Epithelial cell of esophagus (primary cell): ENCODE measurements at regions not wholly inside any gene's neighbourhood (a gene's known extent, or its start where the extent isn't known, plus 50 kb on each side); places are given as distances from the start of the nearest gene placed in this dataset.

Experiments used
- DNase-seq: peaks from one replicate; pipeline ENCODE4 v3.0.0; 2010; ENCODE audit warnings: low read depth
- H3K4me3 ChIP-seq: 2 replicates; pipeline ENCODE4 v1.5.1; 2011; ENCODE audit warnings: mild to moderate bottlenecking, low read length, control low read depth
- TF ChIP-seq, protein P1 (sequence below): IDR thresholded peaks from 2 replicates; pipeline ENCODE4 v1.5.1; 2011; ENCODE audit warnings: low read depth, mild to moderate bottlenecking, low read length, control low read depth, inconsistent platforms; ENCODE audit not compliant: insufficient read depth; ENCODE audit errors: missing control alignments

- no peak overlapping the region for H3K4me3 ChIP-seq
- no peak for DNase-seq
- TF ChIP-seq, protein P1, sequence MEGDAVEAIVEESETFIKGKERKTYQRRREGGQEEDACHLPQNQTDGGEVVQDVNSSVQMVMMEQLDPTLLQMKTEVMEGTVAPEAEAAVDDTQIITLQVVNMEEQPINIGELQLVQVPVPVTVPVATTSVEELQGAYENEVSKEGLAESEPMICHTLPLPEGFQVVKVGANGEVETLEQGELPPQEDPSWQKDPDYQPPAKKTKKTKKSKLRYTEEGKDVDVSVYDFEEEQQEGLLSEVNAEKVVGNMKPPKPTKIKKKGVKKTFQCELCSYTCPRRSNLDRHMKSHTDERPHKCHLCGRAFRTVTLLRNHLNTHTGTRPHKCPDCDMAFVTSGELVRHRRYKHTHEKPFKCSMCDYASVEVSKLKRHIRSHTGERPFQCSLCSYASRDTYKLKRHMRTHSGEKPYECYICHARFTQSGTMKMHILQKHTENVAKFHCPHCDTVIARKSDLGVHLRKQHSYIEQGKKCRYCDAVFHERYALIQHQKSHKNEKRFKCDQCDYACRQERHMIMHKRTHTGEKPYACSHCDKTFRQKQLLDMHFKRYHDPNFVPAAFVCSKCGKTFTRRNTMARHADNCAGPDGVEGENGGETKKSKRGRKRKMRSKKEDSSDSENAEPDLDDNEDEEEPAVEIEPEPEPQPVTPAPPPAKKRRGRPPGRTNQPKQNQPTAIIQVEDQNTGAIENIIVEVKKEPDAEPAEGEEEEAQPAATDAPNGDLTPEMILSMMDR = no peak
Observed at GRCh38 chr11:115676768-115677167, 172.6 kb upstream of the CADM1 start.

DNA sequence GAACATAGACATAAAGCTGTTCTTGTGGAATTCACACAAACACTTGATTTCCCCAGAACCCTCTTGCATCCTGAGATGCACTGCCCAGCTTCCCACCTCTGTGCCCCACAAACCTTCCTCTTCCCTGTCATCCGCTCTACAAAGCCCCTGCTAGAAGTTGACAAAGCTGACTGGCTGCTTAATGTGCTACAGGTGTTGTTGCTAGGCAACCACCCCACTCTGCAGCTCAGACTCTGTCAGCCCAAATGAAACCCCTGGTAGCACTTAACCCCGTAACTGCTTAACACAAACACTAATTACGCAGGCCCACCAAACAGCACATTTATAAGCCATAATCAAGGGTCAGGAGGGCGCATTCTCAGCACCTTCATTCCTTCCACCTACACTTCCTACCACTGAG lies 172.0 kb upstream of the CADM1 start:
- no peak for DNase-seq
- TF ChIP-seq, protein P1 = no peak
- H3K4me3 ChIP-seq = no peak overlapping the region

- H3K4me3 ChIP-seq = no peak overlapping the region
- TF ChIP-seq, protein P1 = no peak
- DNase-seq = no peak
Observed at GRCh38 chr11:115674937-115675544, 170.8 kb upstream of the CADM1 start.

- no peak overlapping the region for H3K4me3 ChIP-seq
- TF ChIP-seq, protein P1 = no peak
- DNase-seq = no peak
Observed at GRCh38 chr11:115674176-115674936, 170.1 kb upstream of the CADM1 start.

- no peak for DNase-seq
- no peak overlapping the region for H3K4me3 ChIP-seq
- TF ChIP-seq, protein P1 = no peak
Observed at GRCh38 chr11:115673720-115674119, 169.5 kb upstream of the CADM1 start.

DNA sequence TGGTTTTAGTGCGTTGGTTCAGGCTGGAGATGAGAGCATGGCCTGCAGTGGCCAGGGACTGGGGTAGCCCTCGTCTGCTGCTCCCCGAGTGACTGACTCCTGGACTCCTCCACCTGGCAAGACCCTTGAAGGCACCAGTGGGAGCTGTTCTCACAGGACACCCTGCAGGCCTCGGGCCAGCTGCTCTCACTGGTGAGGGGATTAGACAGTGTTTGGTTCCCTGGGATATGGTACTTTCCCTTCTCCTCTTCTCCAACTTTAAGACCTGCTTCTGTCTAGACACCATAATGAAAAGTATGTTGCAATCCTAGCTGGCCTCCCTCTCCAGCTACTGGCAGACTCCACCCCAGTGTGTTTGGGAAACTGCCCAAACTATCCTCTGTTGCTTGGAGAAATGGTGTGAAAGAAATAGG lies 168.8 kb upstream of the CADM1 start:
- DNase-seq = no peak
- TF ChIP-seq, protein P1 = no peak
- no peak overlapping the region for H3K4me3 ChIP-seq

DNA sequence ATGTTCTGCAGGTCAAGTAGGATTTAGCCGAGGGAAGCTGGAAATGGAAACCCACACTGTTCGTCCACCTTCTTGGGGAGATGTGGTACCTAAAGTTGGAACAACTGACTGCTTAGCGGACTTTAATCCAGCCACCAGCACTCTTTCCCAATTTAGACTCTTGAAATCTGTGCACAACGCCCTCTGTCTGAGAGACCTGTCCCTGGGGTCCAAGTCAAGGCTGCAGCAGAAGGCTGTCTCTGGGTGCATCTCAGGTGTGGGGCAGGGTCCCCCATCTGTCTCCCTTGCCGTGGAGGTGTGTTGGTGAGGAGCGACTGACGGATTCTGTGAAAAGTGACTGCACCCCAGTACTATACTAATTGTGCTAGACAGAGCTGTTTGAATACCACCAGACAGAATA lies 168.2 kb upstream of the CADM1 start:
- DNase-seq = no peak
- TF ChIP-seq, protein P1 = no peak
- no peak overlapping the region for H3K4me3 ChIP-seq
